A549 (cell line): ENCODE measurements at regions not wholly inside any gene's neighbourhood (a gene's known extent, or its start where the extent isn't known, plus 50 kb on each side); places are given as distances from the start of the nearest gene placed in this dataset.

Experiments
- ATAC-seq, 2 experiments: fragments of 200-7000 bp in 1 of 2; fragments of >200 bp in 1 of 2; cut with Nextera tagmentation in 1 of 2; cut with Tn5 transposase in 1 of 2; 3 replicates each; pipeline versions ENCODE4 v1.8.0 to v1.9.1; 2018 to 2020; ENCODE audit warnings: mild to moderate bottlenecking in 1 of 2, moderate library complexity in 1 of 2
- CTCF ChIA-PET: fragments of 300-600 bp; sonication (Branson Sonifier 250); formaldehyde crosslinking; extraction: SDS; loops from one replicate; lab custom pipeline; 2021; ENCODE audit warnings: antibody characterized with exemption, inconsistent platforms; lab: Yijun Ruan, JAX
- POLR2A ChIA-PET: fragments of 350-600 bp; formaldehyde crosslinking; extraction: SDS; loops from one replicate; lab custom pipeline; 2021; ENCODE audit warnings: antibody characterized with exemption, inconsistent platforms; lab: Yijun Ruan, JAX
- DNase-seq, 2 experiments: peaks; one replicate each; pipeline versions ENCODE4 v3.0.0 to v3.0.0-alpha.2; 2011 to 2016; ENCODE audit warnings: low read depth in 1 of 2, low spot score in 1 of 2
- FAIRE-seq: peaks from 2 replicates; lab custom pipeline; 2011; peaks lifted over from hg19 to GRCh38; lab: Jason Lieb, UNC
- H3K27ac ChIP-seq, 2 experiments: fragments of >200 bp; sonication (Bioruptor Twin); formaldehyde crosslinking; 3 replicates each; pipeline ENCODE4 v1.5.1; 2016 to 2017
- H3K4me1 ChIP-seq: fragments of >200 bp; sonication (Bioruptor Twin); formaldehyde crosslinking; 3 replicates; pipeline ENCODE4 v1.6.1; 2016
- H3K4me2 ChIP-seq: fragments of >200 bp; sonication (Bioruptor Twin); formaldehyde crosslinking; 3 replicates; pipeline ENCODE4 v1.6.1; 2016
- H3K4me3 ChIP-seq: fragments of >200 bp; sonication (Bioruptor Twin); formaldehyde crosslinking; 3 replicates; pipeline ENCODE4 v1.5.1; 2016
- H3K9me3 ChIP-seq: fragments of >200 bp; sonication (Bioruptor Twin); formaldehyde crosslinking; 3 replicates; pipeline ENCODE4 v1.6.1; 2016
- BCL3 ChIP-seq: fragments of >200 bp; sonication (Bioruptor Twin); formaldehyde crosslinking; IDR thresholded peaks from 3 replicates; pipeline ENCODE4 v1.6.1; 2016
- CHD2 ChIP-seq: fragments of 150-350 bp; IDR thresholded peaks from 2 replicates; pipeline ENCODE4 v1.6.1; 2014; ENCODE audit warnings: low read length; ENCODE audit not compliant: partially characterized antibody
- EHF ChIP-seq: fragments of 250-450 bp; sonication (Bioruptor Pico); IDR thresholded peaks from 2 replicates; pipeline ENCODE4 v1.5.0; 2020; ENCODE audit warnings: mild to moderate bottlenecking
- EHMT2 ChIP-seq: fragments of 200-600 bp; sonication (generic); IDR thresholded peaks from 2 replicates; pipeline ENCODE4 v1.6.1; 2016; ENCODE audit warnings: antibody characterized with exemption, low read depth, mild to moderate bottlenecking, moderate library complexity
- ESRRA ChIP-seq: fragments of 150-350 bp; IDR thresholded peaks from 2 replicates; pipeline ENCODE4 v1.6.1; 2014; ENCODE audit warnings: mild to moderate bottlenecking, low read length, borderline replicate concordance
- FOSL2 ChIP-seq, 2 experiments: fragments of 450-650 bp in 1 of 2; fragments of >200 bp in 1 of 2; sonication (Bioruptor Twin) in 1 of 2; formaldehyde crosslinking; IDR thresholded peaks; 2 replicates each; pipeline versions ENCODE4 v1.5.0 to v1.6.1; 2016 to 2020; ENCODE audit warnings: mild to moderate bottlenecking in 1 of 2, moderate library complexity in 1 of 2
- FOXS1 ChIP-seq: fragments of 250-450 bp; sonication (Bioruptor Pico); IDR thresholded peaks from 2 replicates; pipeline ENCODE4 v1.5.0; 2020; ENCODE audit warnings: mild to moderate bottlenecking, moderate library complexity
- HES2 ChIP-seq: fragments of >200 bp; sonication (Bioruptor Twin); formaldehyde crosslinking; IDR thresholded peaks from 2 replicates; pipeline ENCODE4 v1.6.1; 2016
- JUN ChIP-seq, 2 experiments: fragments of >200 bp; sonication (Bioruptor Twin); formaldehyde crosslinking; IDR thresholded peaks; 2 replicates in 1 of 2; 3 replicates in 1 of 2; pipeline ENCODE4 v1.6.1; 2016 to 2017
- MAFK ChIP-seq: fragments of 450-650 bp; IDR thresholded peaks from 2 replicates; pipeline ENCODE4 v1.6.1; 2014; ENCODE audit not compliant: partially characterized antibody
- MYC ChIP-seq: IDR thresholded peaks from 2 replicates; pipeline ENCODE4 v1.6.1; 2012; ENCODE audit warnings: mild to moderate bottlenecking, inconsistent platforms, low read length, improper control_type of control experiment, borderline replicate concordance
- NPAS2 ChIP-seq: fragments of 250-450 bp; sonication (Bioruptor Pico); IDR thresholded peaks from 2 replicates; pipeline ENCODE4 v1.8.0; 2022; ENCODE audit warnings: mild to moderate bottlenecking, moderate library complexity, borderline replicate concordance
- POLR2A ChIP-seq: IDR thresholded peaks from 2 replicates; pipeline ENCODE4 v1.6.1; 2012; ENCODE audit warnings: mild to moderate bottlenecking, low read length
- POLR2AphosphoS2 ChIP-seq: conservative IDR thresholded peaks from 2 replicates; pipeline ENCODE4 v1.6.1; 2012; ENCODE audit warnings: low read length, improper control_type of control experiment, inconsistent platforms
- RARB ChIP-seq: fragments of 250-450 bp; sonication (Bioruptor Pico); IDR thresholded peaks from 2 replicates; pipeline ENCODE4 v1.8.0; 2021; ENCODE audit warnings: mild to moderate bottlenecking, moderate library complexity
- RCOR1 ChIP-seq: fragments of 150-350 bp; IDR thresholded peaks from 2 replicates; pipeline ENCODE4 v1.6.1; 2014; ENCODE audit warnings: antibody characterized with exemption, low read length, low read depth
- RFX5 ChIP-seq: fragments of 450-650 bp; IDR thresholded peaks from 2 replicates; pipeline ENCODE4 v1.7.1; 2014; ENCODE audit warnings: antibody characterized with exemption, mild to moderate bottlenecking, moderate library complexity
- SMC3 ChIP-seq: fragments of >200 bp; sonication (Bioruptor Twin); formaldehyde crosslinking; IDR thresholded peaks from 3 replicates; pipeline ENCODE4 v1.6.1; 2018; ENCODE audit warnings: inconsistent platforms
- SREBF2 ChIP-seq: fragments of 450-650 bp; IDR thresholded peaks from 2 replicates; pipeline ENCODE4 v1.6.1; 2014; ENCODE audit warnings: mild to moderate bottlenecking, moderate library complexity
- TFCP2L1 ChIP-seq: fragments of 250-450 bp; sonication (Bioruptor Pico); IDR thresholded peaks from 2 replicates; pipeline ENCODE4 v1.5.0; 2021; ENCODE audit warnings: mild to moderate bottlenecking
- TP53 ChIP-seq: fragments of 250-450 bp; sonication (Bioruptor Pico); IDR thresholded peaks from 2 replicates; pipeline ENCODE4 v1.5.0; 2021; ENCODE audit warnings: mild to moderate bottlenecking, moderate library complexity
- WGBS: methylation state at CpG from one replicate; pipeline ENCODE4 v1.1.6; 2017; ENCODE audit errors: missing lambda C conversion rate; 5-methylcytosine and 5-hydroxymethylcytosine counted together
- TF ChIP-seq, protein P1 (sequence below): fragments of 150-350 bp; IDR thresholded peaks from 2 replicates; pipeline ENCODE4 v1.6.1; 2014; ENCODE audit warnings: low read depth, mild to moderate bottlenecking, low read length
- TF ChIP-seq, protein P2 (sequence below): IDR thresholded peaks from 2 replicates; pipeline ENCODE4 v1.6.1; 2012
- TF ChIP-seq, protein P3 (sequence below): fragments of 250-450 bp; sonication (Bioruptor Pico); IDR thresholded peaks from 2 replicates; pipeline ENCODE4 v1.5.0; 2020; ENCODE audit warnings: low read depth, mild to moderate bottlenecking, moderate library complexity

DNA sequence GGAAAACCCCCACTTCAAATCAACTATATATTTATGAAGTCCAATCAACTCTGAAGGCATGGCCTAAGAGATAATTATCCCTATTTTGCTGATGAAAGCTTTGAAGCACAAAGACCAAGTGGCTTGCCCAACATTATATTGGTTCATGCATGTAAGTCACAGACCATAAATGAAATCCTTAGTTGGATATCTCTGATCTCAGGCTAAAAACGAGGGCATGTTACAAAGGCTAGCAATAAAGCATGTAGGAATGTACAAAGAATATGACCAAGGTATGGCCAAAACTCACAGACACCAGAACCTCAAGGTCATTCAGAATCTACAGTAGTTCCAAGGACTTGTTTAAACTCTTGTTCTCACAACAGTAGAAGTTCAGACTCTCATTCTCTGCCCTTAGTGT lies 100.2 kb upstream of the SESN3 start (continued):
- TF ChIP-seq BCL3 (no peak), TP53 (CRISPR knock-in tag) (no peak), EHMT2 (no peak), JUN (IDR thresholded peaks at IDR 0.05) (no peak), RFX5 (no peak), POLR2AphosphoS2 (no peak), FOSL2 (IDR thresholded peaks at IDR 0.05) (no peak), FOSL2 (CRISPR knock-in tag; IDR thresholded peaks at IDR 0.05) (no peak)

GRCh38 chr11:95330302-95330701 lies 99.3 kb upstream of the SESN3 start:
- ChIA-PET POLR2A (no interaction called here), CTCF (no interaction called here)
- WGBS = no CpG with 5 or more reads among the region's 1 CpG
- DNase-seq = no peak
- TF ChIP-seq TFCP2L1 (CRISPR knock-in tag) (no peak), ESRRA (no peak), NPAS2 (CRISPR knock-in tag) (no peak), SMC3 (no peak), FOXS1 (CRISPR knock-in tag) (no peak), RCOR1 (no peak), MYC (no peak), POLR2A (no peak)
- TF ChIP-seq, protein P1, sequence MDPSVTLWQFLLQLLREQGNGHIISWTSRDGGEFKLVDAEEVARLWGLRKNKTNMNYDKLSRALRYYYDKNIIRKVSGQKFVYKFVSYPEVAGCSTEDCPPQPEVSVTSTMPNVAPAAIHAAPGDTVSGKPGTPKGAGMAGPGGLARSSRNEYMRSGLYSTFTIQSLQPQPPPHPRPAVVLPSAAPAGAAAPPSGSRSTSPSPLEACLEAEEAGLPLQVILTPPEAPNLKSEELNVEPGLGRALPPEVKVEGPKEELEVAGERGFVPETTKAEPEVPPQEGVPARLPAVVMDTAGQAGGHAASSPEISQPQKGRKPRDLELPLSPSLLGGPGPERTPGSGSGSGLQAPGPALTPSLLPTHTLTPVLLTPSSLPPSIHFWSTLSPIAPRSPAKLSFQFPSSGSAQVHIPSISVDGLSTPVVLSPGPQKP = no peak
- ATAC-seq = no peak
- no peak overlapping the region for H3K27ac ChIP-seq
- H3K4me1 ChIP-seq = no peaks in the 10 kb centered on the region
- no peak for FAIRE-seq
- no peaks in the 10 kb centered on the region for H3K9me3 ChIP-seq
- no peak overlapping the region for H3K4me3 ChIP-seq
- no peak overlapping the region for H3K4me2 ChIP-seq

DNA sequence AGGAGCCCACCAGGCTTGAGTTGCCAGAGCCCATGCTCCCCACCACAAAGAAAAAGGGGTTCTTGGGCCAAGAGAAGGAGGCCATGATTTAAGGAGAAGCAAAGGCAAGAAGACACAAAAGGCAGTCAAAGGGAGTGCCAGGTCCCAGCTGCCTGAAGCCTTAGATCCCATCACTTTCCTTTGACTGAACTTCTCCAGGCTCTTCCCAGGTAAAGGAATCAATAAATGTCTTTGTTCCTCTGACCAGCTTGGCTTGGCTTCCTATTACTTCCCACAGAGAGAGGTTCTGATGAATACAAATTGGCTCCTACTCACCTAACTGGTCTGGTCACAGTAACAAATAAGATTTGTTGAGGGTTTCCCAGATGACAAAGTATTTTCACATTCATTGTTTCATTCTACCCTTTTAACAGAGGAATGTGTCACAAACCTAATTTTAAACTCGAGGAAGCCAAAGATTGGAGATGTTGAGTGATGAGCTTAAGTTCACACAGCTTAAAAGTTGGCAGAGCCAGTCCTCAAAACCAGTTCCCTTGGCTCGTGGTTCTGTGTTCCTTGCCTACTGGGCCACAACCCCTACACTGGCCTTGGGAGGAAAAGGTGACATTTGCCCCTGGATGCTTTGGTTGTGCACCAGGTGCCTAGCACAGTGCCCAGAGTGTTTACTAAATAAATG lies 96.4 kb upstream of the SESN3 start:
- TF ChIP-seq HES2 = no peak
- TF ChIP-seq, protein P1 = no peak
- no peak for TF ChIP-seq EHF (CRISPR knock-in tag)
- no peak for TF ChIP-seq MAFK
- no peak for TF ChIP-seq CHD2
- TF ChIP-seq, protein P2, sequence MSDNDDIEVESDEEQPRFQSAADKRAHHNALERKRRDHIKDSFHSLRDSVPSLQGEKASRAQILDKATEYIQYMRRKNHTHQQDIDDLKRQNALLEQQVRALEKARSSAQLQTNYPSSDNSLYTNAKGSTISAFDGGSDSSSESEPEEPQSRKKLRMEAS = no peak
- no peak for TF ChIP-seq RARB (CRISPR knock-in tag)
- TF ChIP-seq FOSL2 (IDR thresholded peaks at IDR 0.05) = no peak
- TF ChIP-seq FOSL2 (CRISPR knock-in tag; IDR thresholded peaks at IDR 0.05) = no peak
- TF ChIP-seq, protein P3, sequence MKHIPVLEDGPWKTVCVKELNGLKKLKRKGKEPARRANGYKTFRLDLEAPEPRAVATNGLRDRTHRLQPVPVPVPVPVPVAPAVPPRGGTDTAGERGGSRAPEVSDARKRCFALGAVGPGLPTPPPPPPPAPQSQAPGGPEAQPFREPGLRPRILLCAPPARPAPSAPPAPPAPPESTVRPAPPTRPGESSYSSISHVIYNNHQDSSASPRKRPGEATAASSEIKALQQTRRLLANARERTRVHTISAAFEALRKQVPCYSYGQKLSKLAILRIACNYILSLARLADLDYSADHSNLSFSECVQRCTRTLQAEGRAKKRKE (CRISPR knock-in tag) = no peak
- TF ChIP-seq SREBF2 = no peak
- Histone ChIP-seq H3K4me1 (no peaks in the 10 kb centered on the region), H3K27ac (no peak overlapping the region), H3K4me2 (no peak overlapping the region), H3K4me3 (no peak overlapping the region), H3K9me3 (no peaks in the 10 kb centered on the region)
- FAIRE-seq (no peak), DNase-seq (no peak), ATAC-seq (no peak)
- 21% methylated on average over 2 of the region's 2 CpGs for WGBS
- CTCF ChIA-PET = no interaction called here
- POLR2A ChIA-PET = no interaction called here
